ENCODE measurements at regions not wholly inside any gene's neighbourhood (a gene's known extent, or its start where the extent isn't known, plus 50 kb on each side); places are given as distances from the start of the nearest gene placed in this dataset.

GRCh38 chr10:62652114-62652513 lies 152.4 kb upstream of the ADO start:
- ATAC-seq (no peak), DNase-seq (no peak)
- TF ChIP-seq POLR2A (IDR thresholded peaks at IDR 0.05) (no peak), CTCF (IDR thresholded peaks at IDR 0.05) (no peak)
- no peaks in the 10 kb centered on the region for H3K36me3 ChIP-seq
- H3K4me1 ChIP-seq = peaks cover 0 to 15% (median 0%) of the 10 kb centered on the region in 12 donors
- H3K4me3 ChIP-seq = no peak overlapping the region
- no peaks in the 10 kb centered on the region for H3K27me3 ChIP-seq
- H3K9me3 ChIP-seq = no peaks in the 10 kb centered on the region
- no peak overlapping the region for H3K27ac ChIP-seq
- WGBS, 4 donors = 58 to 89% (median 70%) methylated on average over 2 of the region's 2 CpGs
- intact Hi-C loops (cut with DNase I) = no loop called here

- intact Hi-C loops (cut with DNase I) = no loop called here
- no peak overlapping the region for H3K4me3 ChIP-seq
Observed at GRCh38 chr10:62652564-62652963, 152.0 kb upstream of the ADO start.

GRCh38 chr10:62653254-62653653 lies 151.3 kb upstream of the ADO start:
- 86 to 89% (median 88%) methylated on average over 6 of the region's 6 CpGs for WGBS, 4 donors
- intact Hi-C loops (cut with DNase I) = no loop called here
- H3K9me3 ChIP-seq = no peaks in the 10 kb centered on the region
- no peak overlapping the region for H3K27ac ChIP-seq
- ATAC-seq (no peak), DNase-seq (no peak)
- H3K36me3 ChIP-seq = no peaks in the 10 kb centered on the region
- TF ChIP-seq POLR2A (IDR thresholded peaks at IDR 0.05) (no peak), CTCF (IDR thresholded peaks at IDR 0.05) (no peak)
- peaks cover 0 to 11% (median 0%) of the 10 kb centered on the region in 12 donors for H3K4me1 ChIP-seq
- H3K27me3 ChIP-seq = no peaks in the 10 kb centered on the region
- no peak overlapping the region for H3K4me3 ChIP-seq

More at GRCh38 chr10:62652564-62652963, 152.0 kb upstream of the ADO start:
- Histone ChIP-seq H3K36me3 (no peaks in the 10 kb centered on the region), H3K4me1 (peaks cover 0 to 11% (median 0%) of the 10 kb centered on the region in 12 donors), H3K9me3 (no peaks in the 10 kb centered on the region), H3K27me3 (no peaks in the 10 kb centered on the region), H3K27ac (no peak overlapping the region)
- DNase-seq (no peak), ATAC-seq (no peak)
- TF ChIP-seq CTCF (IDR thresholded peaks at IDR 0.05) (no peak), POLR2A (IDR thresholded peaks at IDR 0.05) (no peak)

- intact Hi-C loops (cut with DNase I) = no loop called here
- Histone ChIP-seq H3K4me1 (peaks cover 0 to 5% (median 0%) of the 10 kb centered on the region in 12 donors), H3K4me3 (no peak overlapping the region), H3K9me3 (no peaks in the 10 kb centered on the region), H3K27me3 (no peaks in the 10 kb centered on the region), H3K27ac (no peak overlapping the region), H3K36me3 (no peaks in the 10 kb centered on the region)
- TF ChIP-seq CTCF (IDR thresholded peaks at IDR 0.05) (no peak), POLR2A (IDR thresholded peaks at IDR 0.05) (no peak)
- DNase-seq (no peak), ATAC-seq (no peak)
- 89 to 99% (median 97%) methylated on average over 1 of the region's 1 CpG for WGBS, 4 donors
Observed at GRCh38 chr10:62654966-62655336, 149.6 kb upstream of the ADO start.

All from heart left ventricle (tissue), 16 donors.